HuH-7.5 (cell line): ENCODE measurements at regions not wholly inside any gene's neighbourhood (a gene's known extent, or its start where the extent isn't known, plus 50 kb on each side); places are given as distances from the start of the nearest gene placed in this dataset.
"Not testable (repeated sequence)": the region's sequence is repeated elsewhere in the genome, so short reads cannot be mapped to it uniquely, and the experiment has no call there.

Experiments
- DNase-seq: peaks from one replicate; pipeline ENCODE4 v3.0.0; 2011; ENCODE audit warnings: low spot score

DNA sequence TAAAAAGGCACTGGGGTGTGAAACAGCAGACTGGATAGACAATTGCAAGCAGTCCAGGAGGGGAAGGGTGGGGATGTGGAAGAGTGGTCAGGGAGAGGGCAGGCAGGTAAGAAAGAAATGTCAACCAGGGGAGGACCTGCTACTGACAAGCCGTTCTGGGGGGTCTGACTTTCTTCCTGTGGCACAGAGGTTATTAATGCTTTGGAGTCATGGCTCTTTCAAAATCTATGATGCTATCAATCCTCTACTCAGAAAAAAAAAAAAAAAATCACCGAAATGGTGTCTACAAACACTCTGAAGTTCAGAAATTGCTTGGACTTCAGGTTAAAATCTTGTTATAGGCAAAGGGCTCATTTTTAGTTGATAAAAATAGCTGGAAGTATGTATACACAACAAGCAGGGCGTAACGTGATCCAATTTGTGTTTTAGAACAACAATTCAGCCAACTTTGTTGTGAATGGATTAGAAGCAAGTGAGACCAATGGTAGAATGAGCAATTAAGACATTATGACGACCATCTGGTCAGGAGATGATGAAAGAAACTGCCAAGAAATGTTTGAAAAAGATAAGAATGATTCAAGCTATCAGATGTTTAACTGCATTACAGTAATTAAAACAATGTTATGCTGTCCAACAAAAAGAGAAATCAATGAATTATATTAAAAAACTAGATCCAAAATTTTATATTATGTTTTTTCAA lies 255.2 kb downstream of the DEPDC1B start:
- no peak for DNase-seq

GRCh38 chr5:60439552-60439951 lies 260.4 kb downstream of the DEPDC1B start:
- no peak for DNase-seq

DNA sequence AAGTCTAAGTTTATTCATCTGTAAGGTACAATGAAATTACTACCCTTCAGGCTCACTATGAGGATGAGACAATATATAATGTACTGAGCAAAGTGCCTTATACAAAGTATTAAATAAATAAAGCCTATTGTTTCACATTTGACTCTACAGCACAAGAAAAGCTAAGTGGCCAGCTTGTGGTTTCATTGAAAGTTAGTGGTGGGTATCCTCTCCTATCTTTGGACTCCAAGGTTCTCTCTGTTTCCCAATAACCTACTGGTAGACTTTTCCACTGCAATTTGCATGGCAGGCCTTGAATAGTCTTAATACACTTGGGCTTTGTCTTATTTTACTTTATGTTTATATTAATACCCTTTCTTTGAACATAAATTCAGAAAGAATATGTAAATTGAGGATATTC lies 262.7 kb downstream of the DEPDC1B start:
- DNase-seq, result no peak

- no peak for DNase-seq
Observed at GRCh38 chr5:60436518-60436917, 263.4 kb downstream of the DEPDC1B start.

- no peak for DNase-seq
Observed at GRCh38 chr5:60435808-60436207, 264.2 kb downstream of the DEPDC1B start.

- DNase-seq, result not testable (repeated sequence)
Observed at GRCh38 chr5:60426189-60426588, 273.8 kb downstream of the DEPDC1B start.

DNA sequence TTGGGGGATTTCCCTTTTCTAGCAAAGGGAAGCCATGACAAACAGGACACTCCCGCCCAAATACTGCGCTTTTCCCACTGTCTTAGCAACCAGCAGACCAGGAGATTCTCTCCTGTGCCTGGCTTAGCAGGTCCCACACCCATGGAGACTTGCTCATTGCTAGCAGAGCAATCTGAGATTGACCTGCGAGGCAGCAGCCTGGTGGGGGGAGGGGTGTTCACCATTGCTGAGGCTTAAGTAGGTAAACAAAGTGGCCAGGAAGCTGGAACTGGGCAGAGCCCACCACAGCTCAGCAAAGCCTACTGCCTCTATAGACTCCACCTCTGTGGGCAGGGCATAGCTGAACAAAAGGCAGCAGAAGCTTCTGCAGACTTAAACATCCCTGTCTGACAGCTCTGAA lies 279.2 kb downstream of the DEPDC1B start:
- DNase-seq, result not testable (repeated sequence)

GRCh38 chr5:60417500-60418181 lies 282.3 kb downstream of the DEPDC1B start:
- peak; percentile 25 for DNase-seq

- no peak for DNase-seq
Observed at GRCh38 chr5:60415443-60415842, 284.5 kb downstream of the DEPDC1B start.

DNA sequence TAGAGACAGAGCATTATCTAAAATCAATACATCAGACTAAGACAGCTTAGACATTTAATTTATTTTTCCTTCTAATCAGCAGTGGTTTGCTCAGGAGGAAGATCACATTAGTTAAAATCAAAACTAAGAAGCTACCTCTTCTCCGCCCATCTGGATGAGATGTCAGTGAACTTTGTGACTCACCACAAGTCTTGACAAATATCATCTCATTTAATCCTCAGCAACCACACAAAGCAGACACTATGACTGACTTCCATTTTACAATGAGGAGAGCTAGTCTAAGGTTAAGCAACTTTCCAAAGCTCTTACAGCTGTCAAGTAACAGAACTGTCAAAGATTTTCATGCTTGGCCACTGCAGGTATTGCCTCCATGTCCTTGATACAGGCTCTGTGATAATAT lies 289.5 kb downstream of the DEPDC1B start:
- DNase-seq, result no peak

DNA sequence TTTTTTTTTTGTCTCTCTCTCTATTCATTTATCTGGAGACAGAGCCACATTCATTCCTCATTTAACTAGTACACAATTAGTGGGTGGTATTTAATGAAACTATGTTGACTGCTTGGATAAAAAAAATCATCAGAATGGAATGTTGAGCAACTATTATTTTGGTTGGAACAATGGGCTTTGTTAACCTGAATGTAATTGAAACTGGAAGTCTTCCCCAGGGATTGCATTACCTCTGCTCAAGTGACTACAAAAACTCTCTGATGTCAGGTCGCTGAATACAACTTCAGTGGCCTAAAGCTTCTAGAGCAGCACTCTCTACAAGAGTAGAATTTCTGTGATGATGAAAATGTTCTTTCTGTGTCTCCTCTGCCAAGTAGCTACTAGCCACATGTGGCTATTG lies 295.8 kb downstream of the DEPDC1B start:
- no peak for DNase-seq

GRCh38 chr5:60403343-60404006 lies 296.5 kb downstream of the DEPDC1B start:
- DNase-seq, result peak; percentile 21

DNA sequence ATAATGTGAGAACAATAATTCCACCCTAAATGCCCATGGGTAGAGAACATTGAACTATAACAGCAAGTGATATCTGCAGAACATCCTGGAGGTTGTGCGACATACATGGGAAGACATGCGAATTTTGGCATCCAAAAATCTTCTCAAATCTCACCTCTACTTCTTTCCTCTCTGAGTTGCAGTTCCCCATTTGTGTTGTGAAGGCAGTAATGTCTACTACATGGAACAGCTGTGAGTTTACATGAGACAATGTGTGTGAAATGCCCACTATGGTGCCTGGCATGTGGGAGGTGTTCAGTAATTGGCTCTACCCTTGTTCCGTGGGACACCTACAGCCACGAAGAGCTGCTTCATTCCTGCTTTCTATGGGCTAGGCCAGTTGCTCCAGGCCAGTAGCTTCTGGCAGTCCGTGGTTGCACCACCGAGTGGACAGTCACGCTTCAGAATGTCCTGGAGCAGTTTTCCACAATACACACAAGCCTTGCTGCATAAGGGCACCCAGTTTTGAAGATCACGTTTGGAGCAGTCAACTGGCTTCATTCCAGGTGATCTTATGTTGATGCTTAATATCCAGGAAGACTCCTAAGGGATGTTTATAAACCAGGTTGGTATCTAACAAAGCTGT lies 297.7 kb downstream of the DEPDC1B start:
- DNase-seq, result no peak

DNA sequence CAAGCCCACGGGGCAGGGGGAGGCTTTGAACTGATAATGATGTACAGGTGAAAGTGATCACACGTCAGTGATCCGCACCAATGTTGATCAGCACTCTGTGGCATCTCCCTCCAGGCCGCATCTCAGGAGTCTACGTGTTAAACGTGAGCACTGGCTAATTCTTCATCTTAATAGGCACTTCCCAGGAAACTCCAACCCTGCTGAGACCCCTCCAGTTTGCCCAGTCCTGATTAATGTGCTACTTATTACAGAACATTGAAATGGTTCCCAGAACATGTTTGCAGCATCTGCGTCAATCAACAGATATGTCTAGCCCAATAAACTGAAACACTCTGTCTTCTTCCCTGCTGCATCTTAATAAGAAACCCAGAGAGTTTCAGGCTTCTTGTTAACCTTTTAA lies 298.4 kb downstream of the DEPDC1B start:
- DNase-seq, result no peak

GRCh38 chr5:60399507-60399906 lies 300.5 kb downstream of the DEPDC1B start:
- no peak for DNase-seq

GRCh38 chr5:60395712-60396329 lies 304.1 kb downstream of the DEPDC1B start:
- DNase-seq, result no peak

DNA sequence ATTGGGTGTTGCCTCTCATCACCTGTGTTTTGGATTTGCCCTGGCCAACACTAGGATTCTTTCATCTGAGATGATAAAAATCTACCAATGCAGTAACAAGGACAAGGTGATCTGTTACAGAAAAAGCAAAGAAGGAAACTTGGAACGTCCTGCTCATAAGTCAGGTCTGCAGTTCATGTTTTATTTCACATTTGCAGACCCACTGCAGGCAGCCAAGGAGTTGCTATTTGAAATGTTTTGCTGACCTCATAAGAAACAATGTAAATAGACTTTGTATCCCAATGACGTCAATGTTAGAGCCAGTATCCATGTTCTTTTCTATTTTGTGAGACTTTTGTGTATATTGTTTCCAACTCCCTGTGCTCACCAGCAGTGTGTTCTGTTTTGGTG lies 312.9 kb downstream of the DEPDC1B start:
- DNase-seq, result no peak

DNA sequence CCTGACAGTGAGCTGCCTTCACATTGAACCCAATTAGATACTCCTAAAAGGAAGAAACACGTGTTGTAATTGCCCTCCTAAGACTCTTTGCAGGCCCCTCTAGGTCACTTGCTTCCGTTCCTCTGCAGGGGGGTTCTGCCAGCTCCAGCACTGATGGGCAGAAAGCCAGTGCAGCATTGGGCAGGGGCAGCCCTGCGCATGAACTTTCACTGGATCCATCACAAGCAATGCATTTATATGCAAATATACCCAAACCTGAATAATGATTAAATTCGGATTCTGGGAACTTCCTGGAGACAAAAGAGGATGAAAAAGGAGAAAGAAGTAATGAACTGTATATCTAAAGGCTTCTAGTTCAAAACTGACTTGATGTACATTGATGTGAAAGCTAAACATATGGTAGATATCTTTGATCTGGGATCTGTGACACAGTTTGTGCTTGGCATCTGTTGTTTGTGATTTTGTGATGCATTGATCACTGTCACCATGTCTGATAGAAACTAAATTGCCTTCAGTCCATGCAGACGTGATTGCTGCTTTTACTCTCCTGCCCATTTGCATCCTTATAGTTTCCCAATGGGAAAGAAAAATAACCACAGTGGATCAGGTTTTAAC lies 313.4 kb downstream of the DEPDC1B start:
- no peak for DNase-seq

- no peak for DNase-seq
Observed at GRCh38 chr5:60382716-60383115, 317.2 kb downstream of the DEPDC1B start.

GRCh38 chr5:60379907-60380306 lies 320.1 kb downstream of the DEPDC1B start:
- DNase-seq, result no peak

- no peak for DNase-seq
Observed at GRCh38 chr5:60377826-60378225, 322.1 kb downstream of the DEPDC1B start.

- DNase-seq, result no peak
Observed at GRCh38 chr5:60376860-60377259, 323.1 kb downstream of the DEPDC1B start.
